BE2C (cell line): ENCODE measurements at regions not wholly inside any gene's neighbourhood (a gene's known extent, or its start where the extent isn't known, plus 50 kb on each side); places are given as distances from the start of the nearest gene placed in this dataset.

Source experiments
- DNase-seq: peaks from one replicate; pipeline ENCODE4 v3.0.0-alpha.2; 2020
- H3K27me3 ChIP-seq: fragments of 250-450 bp; sonication (Bioruptor Pico); 2 replicates; pipeline ENCODE4 v1.5.1; 2020; ENCODE audit warnings: mild to moderate bottlenecking
- H3K36me3 ChIP-seq: fragments of 250-450 bp; sonication (Bioruptor Pico); 2 replicates; pipeline ENCODE4 v1.5.1; 2020; ENCODE audit warnings: mild to moderate bottlenecking
- H3K4me1 ChIP-seq: fragments of 250-450 bp; sonication (Bioruptor Pico); 2 replicates; pipeline ENCODE4 v1.5.1; 2020
- H3K4me3 ChIP-seq: 2 replicates; pipeline ENCODE4 v1.5.1; 2011; ENCODE audit warnings: low read depth, low read length
- H3K9me3 ChIP-seq: fragments of 250-450 bp; sonication (Bioruptor Pico); 2 replicates; pipeline ENCODE4 v1.5.1; 2020
- CTCF ChIP-seq: IDR thresholded peaks from 2 replicates; pipeline ENCODE4 v1.5.1; 2012; ENCODE audit warnings: mild to moderate bottlenecking, low read depth, low read length

- Histone ChIP-seq H3K27me3 (no peaks in the 10 kb centered on the region), H3K4me1 (peaks cover 4% of the 10 kb centered on the region; the same call in 1 of the 2 replicates), H3K36me3 (no peaks in the 10 kb centered on the region), H3K9me3 (no peaks in the 10 kb centered on the region), H3K4me3 (no peak overlapping the region)
- TF ChIP-seq CTCF, result no peak
- DNase-seq, result no peak
Observed at GRCh38 chr1:227433663-227434341, 115.5 kb upstream of the CDC42BPA start.

- no peak for DNase-seq
- Histone ChIP-seq H3K27me3 (no peaks in the 10 kb centered on the region), H3K9me3 (no peaks in the 10 kb centered on the region), H3K4me3 (no peak overlapping the region), H3K36me3 (no peaks in the 10 kb centered on the region), H3K4me1 (peaks cover 4% of the 10 kb centered on the region; the same call in 1 of the 2 replicates)
- TF ChIP-seq CTCF, result no peak
Observed at GRCh38 chr1:227432981-227433380, 114.7 kb upstream of the CDC42BPA start.

- no peak for TF ChIP-seq CTCF
- Histone ChIP-seq H3K36me3 (no peaks in the 10 kb centered on the region), H3K4me3 (no peak overlapping the region), H3K9me3 (no peaks in the 10 kb centered on the region), H3K27me3 (no peaks in the 10 kb centered on the region), H3K4me1 (no peaks in the 10 kb centered on the region; the same call in 1 of the 2 replicates)
- no peak for DNase-seq
Observed at GRCh38 chr1:227432181-227432535, 113.9 kb upstream of the CDC42BPA start.

- no peaks in the 10 kb centered on the region for H3K27me3 ChIP-seq
- no peaks in the 10 kb centered on the region for H3K36me3 ChIP-seq
- no peaks in the 10 kb centered on the region for H3K9me3 ChIP-seq
- no peak overlapping the region for H3K4me3 ChIP-seq
- no peak for DNase-seq
- H3K4me1 ChIP-seq, result no peaks in the 10 kb centered on the region; the same call in 1 of the 2 replicates
- TF ChIP-seq CTCF, result no peak
Observed at GRCh38 chr1:227429447-227430359, 111.4 kb upstream of the CDC42BPA start.

GRCh38 chr1:227428803-227429202, 110.5 kb upstream of the CDC42BPA start:
- Histone ChIP-seq H3K9me3 (no peaks in the 10 kb centered on the region), H3K4me3 (no peak overlapping the region), H3K4me1 (no peaks in the 10 kb centered on the region; the same call in 1 of the 2 replicates), H3K36me3 (no peaks in the 10 kb centered on the region), H3K27me3 (no peaks in the 10 kb centered on the region)
- no peak for DNase-seq
- TF ChIP-seq CTCF, result no peak

- Histone ChIP-seq H3K4me3 (no peak overlapping the region), H3K27me3 (no peaks in the 10 kb centered on the region), H3K36me3 (no peaks in the 10 kb centered on the region), H3K4me1 (no peaks in the 10 kb centered on the region; the same call in 1 of the 2 replicates), H3K9me3 (no peaks in the 10 kb centered on the region)
- no peak for DNase-seq
- TF ChIP-seq CTCF, result no peak
Observed at GRCh38 chr1:227427411-227427810, 109.1 kb upstream of the CDC42BPA start.
